Peyer's patch (tissue), 4 donors: ENCODE measurements at regions not wholly inside any gene's neighbourhood (a gene's known extent, or its start where the extent isn't known, plus 50 kb on each side); places are given as distances from the start of the nearest gene placed in this dataset.

Experiments used
- POLR2A ChIP-seq, 2 donors: fragments of 450-650 bp; IDR thresholded peaks; one replicate each; pipeline ENCODE4 v1.5.1; 2017; ENCODE audit warnings: antibody characterized with exemption in 2 of 2, mild to moderate bottlenecking in 2 of 2, moderate library complexity in 2 of 2
- TF ChIP-seq, protein P1 (sequence below), 6 experiments: fragments of 450-650 bp in 4 of 6; fragments of 200-600 bp in 2 of 6; sonication (generic) in 1 of 6; IDR thresholded peaks; one replicate each; pipeline ENCODE4 v1.5.1; 2017 to 2019; ENCODE audit warnings: antibody characterized with exemption in 6 of 6, mild to moderate bottlenecking in 3 of 6, moderate library complexity in 1 of 6

DNA sequence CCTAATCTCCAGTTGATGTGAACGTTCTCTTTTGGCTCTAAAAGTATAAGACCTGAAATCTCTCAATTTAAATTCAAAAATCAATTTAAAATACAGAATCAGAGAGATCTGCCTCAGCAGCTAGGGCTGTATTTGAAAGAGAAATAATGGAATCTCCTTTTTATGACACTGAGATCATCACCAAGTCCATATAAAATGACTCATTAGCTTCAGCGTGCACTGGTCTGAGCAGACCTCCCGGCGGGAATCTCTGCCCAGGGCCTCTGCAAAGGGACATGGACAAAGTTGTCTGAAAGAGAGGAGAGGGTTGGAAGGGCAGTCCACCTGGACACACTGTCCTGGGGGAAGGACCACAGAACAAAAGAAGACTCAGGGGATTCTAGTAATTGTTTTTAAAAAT, 855.6 kb downstream of the EFNB2 start:
- TF ChIP-seq, protein P1, sequence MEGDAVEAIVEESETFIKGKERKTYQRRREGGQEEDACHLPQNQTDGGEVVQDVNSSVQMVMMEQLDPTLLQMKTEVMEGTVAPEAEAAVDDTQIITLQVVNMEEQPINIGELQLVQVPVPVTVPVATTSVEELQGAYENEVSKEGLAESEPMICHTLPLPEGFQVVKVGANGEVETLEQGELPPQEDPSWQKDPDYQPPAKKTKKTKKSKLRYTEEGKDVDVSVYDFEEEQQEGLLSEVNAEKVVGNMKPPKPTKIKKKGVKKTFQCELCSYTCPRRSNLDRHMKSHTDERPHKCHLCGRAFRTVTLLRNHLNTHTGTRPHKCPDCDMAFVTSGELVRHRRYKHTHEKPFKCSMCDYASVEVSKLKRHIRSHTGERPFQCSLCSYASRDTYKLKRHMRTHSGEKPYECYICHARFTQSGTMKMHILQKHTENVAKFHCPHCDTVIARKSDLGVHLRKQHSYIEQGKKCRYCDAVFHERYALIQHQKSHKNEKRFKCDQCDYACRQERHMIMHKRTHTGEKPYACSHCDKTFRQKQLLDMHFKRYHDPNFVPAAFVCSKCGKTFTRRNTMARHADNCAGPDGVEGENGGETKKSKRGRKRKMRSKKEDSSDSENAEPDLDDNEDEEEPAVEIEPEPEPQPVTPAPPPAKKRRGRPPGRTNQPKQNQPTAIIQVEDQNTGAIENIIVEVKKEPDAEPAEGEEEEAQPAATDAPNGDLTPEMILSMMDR (IDR thresholded peaks at IDR 0.05) = no peak
- TF ChIP-seq POLR2A (IDR thresholded peaks at IDR 0.05) = no peak
